ENCODE measurements at regions not wholly inside any gene's neighbourhood (a gene's known extent, or its start where the extent isn't known, plus 50 kb on each side); places are given as distances from the start of the nearest gene placed in this dataset.

DNA sequence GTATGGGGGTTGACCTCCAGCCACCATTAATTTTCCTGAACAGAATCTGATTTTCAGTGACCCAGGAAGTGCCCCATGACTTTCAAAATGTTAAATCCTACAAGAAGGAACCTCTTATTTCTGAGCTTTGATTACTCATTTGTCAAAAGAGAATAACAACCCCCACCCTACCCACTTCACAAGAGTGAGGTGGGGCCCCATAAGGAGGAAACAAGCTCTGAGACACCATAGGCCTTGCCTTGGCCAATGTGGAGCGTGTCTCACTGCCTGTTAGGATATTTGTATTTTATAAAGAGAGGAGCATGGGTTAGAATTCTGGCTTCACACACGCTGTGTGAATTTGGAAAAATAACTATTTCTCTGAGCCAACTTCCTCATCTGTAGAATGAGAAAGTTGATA lies 158.9 kb downstream of the TTC32 start:
- Histone ChIP-seq H3K79me2 (ENCODE audit: low read length) (no peaks in the 10 kb centered on the region), H3K27ac (ENCODE audit: low read length) (no peak overlapping the region), H4K20me1 (ENCODE audit: insufficient read depth, low read length) (no peaks in the 10 kb centered on the region), H3F3A (ENCODE audit: insufficient read depth, low read length) (no peaks in the 10 kb centered on the region), H3K9me2 (replicated peaks; ENCODE audit: insufficient read depth, low read length) (no peaks in the 10 kb centered on the region), H3K4me3 (ENCODE audit: low read length) (no peak overlapping the region), H3K9ac (ENCODE audit: low read length) (no peak overlapping the region), H2AFZ (ENCODE audit: low read length) (no peak overlapping the region), H3K9me3 (replicated peaks; ENCODE audit: insufficient read depth, low read length) (no peaks in the 10 kb centered on the region), H3K36me3 (replicated peaks; ENCODE audit: insufficient read depth, low read length) (no peaks in the 10 kb centered on the region), H3K4me1 (ENCODE audit: low read length) (no peaks in the 10 kb centered on the region), H3K4me2 (ENCODE audit: low read depth, low read length) (no peak overlapping the region), H3K27me3 (replicated peaks; ENCODE audit: insufficient read depth, low read length) (no peaks in the 10 kb centered on the region)
- no peak for TF ChIP-seq EZH2 (optimal IDR thresholded peaks at IDR 0.05; ENCODE audit: low read depth, low read length)
- TF ChIP-seq, protein P1, sequence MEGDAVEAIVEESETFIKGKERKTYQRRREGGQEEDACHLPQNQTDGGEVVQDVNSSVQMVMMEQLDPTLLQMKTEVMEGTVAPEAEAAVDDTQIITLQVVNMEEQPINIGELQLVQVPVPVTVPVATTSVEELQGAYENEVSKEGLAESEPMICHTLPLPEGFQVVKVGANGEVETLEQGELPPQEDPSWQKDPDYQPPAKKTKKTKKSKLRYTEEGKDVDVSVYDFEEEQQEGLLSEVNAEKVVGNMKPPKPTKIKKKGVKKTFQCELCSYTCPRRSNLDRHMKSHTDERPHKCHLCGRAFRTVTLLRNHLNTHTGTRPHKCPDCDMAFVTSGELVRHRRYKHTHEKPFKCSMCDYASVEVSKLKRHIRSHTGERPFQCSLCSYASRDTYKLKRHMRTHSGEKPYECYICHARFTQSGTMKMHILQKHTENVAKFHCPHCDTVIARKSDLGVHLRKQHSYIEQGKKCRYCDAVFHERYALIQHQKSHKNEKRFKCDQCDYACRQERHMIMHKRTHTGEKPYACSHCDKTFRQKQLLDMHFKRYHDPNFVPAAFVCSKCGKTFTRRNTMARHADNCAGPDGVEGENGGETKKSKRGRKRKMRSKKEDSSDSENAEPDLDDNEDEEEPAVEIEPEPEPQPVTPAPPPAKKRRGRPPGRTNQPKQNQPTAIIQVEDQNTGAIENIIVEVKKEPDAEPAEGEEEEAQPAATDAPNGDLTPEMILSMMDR (IDR thresholded peaks at IDR 0.05; ENCODE audit: low read length): no peak
- no peak for TF ChIP-seq EZH2phosphoT487 (IDR thresholded peaks at IDR 0.05; ENCODE audit: low read length)
- no peak for DNase-seq

DNA sequence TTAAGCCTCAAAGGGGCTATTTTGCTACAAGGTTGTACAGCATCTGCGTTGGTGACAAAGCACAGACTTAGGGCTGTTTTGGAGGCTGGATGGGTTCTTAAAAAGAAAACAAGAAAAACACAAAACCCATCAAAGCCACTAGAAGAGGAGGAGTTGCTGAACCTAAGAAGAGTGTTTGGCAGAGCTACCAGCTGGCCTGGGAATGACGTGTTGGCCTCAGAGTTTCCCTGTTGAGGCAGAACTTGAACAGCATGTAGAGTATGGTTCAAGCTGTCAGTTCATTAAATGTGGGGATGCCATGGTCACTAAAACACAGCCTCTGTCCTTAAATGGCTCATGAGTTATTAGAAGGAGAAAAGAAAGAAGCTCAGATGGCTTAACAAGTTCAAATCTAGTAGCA lies 162.5 kb downstream of the TTC32 start:
- Histone ChIP-seq H3K4me3 (ENCODE audit: low read length) (no peak overlapping the region), H3K9me2 (replicated peaks; ENCODE audit: insufficient read depth, low read length) (no peaks in the 10 kb centered on the region), H3K79me2 (ENCODE audit: low read length) (no peaks in the 10 kb centered on the region), H3K4me2 (ENCODE audit: low read depth, low read length) (no peak overlapping the region), H4K20me1 (ENCODE audit: insufficient read depth, low read length) (no peaks in the 10 kb centered on the region), H3F3A (ENCODE audit: insufficient read depth, low read length) (no peaks in the 10 kb centered on the region), H3K9me3 (replicated peaks; ENCODE audit: insufficient read depth, low read length) (no peaks in the 10 kb centered on the region), H3K27me3 (replicated peaks; ENCODE audit: insufficient read depth, low read length) (no peaks in the 10 kb centered on the region), H3K9ac (ENCODE audit: low read length) (no peak overlapping the region), H3K36me3 (replicated peaks; ENCODE audit: insufficient read depth, low read length) (no peaks in the 10 kb centered on the region), H2AFZ (ENCODE audit: low read length) (no peak overlapping the region), H3K4me1 (ENCODE audit: low read length) (no peaks in the 10 kb centered on the region), H3K27ac (ENCODE audit: low read length) (no peak overlapping the region)
- TF ChIP-seq EZH2phosphoT487 (IDR thresholded peaks at IDR 0.05; ENCODE audit: low read length) (no peak), EZH2 (optimal IDR thresholded peaks at IDR 0.05; ENCODE audit: low read depth, low read length) (no peak)
- TF ChIP-seq, protein P1 (IDR thresholded peaks at IDR 0.05; ENCODE audit: low read length): no peak
- DNase-seq: no peak

DNA sequence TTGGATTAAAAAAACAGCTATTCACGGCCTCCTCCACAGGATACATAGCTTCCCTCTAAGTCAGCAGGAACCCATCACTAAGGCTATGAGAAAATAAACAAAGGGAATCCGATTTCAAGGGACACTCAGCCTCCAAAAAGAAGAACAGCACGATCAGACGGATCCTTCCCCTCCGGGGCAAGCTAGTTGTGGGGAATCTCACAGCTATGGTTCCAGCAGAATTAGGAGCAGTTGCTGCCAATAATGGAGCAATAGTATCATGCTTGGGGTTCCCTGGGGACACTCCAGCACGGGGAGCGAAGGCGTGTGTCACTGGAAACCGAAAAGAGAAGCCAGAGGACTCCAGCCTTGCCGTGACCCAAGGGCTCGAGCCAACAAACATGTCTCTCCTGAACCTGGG lies 163.1 kb downstream of the TTC32 start:
- Histone ChIP-seq H3K27ac (ENCODE audit: low read length) (no peak overlapping the region), H3K9me3 (replicated peaks; ENCODE audit: insufficient read depth, low read length) (no peaks in the 10 kb centered on the region), H3K36me3 (replicated peaks; ENCODE audit: insufficient read depth, low read length) (no peaks in the 10 kb centered on the region), H3F3A (ENCODE audit: insufficient read depth, low read length) (no peaks in the 10 kb centered on the region), H3K79me2 (ENCODE audit: low read length) (no peaks in the 10 kb centered on the region), H2AFZ (ENCODE audit: low read length) (no peak overlapping the region), H3K27me3 (replicated peaks; ENCODE audit: insufficient read depth, low read length) (no peaks in the 10 kb centered on the region), H3K9me2 (replicated peaks; ENCODE audit: insufficient read depth, low read length) (no peaks in the 10 kb centered on the region), H4K20me1 (ENCODE audit: insufficient read depth, low read length) (no peaks in the 10 kb centered on the region), H3K4me3 (ENCODE audit: low read length) (no peak overlapping the region), H3K9ac (ENCODE audit: low read length) (no peak overlapping the region), H3K4me1 (ENCODE audit: low read length) (no peaks in the 10 kb centered on the region), H3K4me2 (ENCODE audit: low read depth, low read length) (no peak overlapping the region)
- no peak for DNase-seq
- TF ChIP-seq EZH2 (optimal IDR thresholded peaks at IDR 0.05; ENCODE audit: low read depth, low read length) (no peak), EZH2phosphoT487 (IDR thresholded peaks at IDR 0.05; ENCODE audit: low read length) (no peak)
- TF ChIP-seq, protein P1 (IDR thresholded peaks at IDR 0.05; ENCODE audit: low read length): no peak

Measured in MM.1S (cell line).